GM12878 (cell line): ENCODE measurements at regions not wholly inside any gene's neighbourhood (a gene's known extent, or its start where the extent isn't known, plus 50 kb on each side); places are given as distances from the start of the nearest gene placed in this dataset.

ENCODE experiments used
- ATAC-seq: fragments of 200-7000 bp; cut with Tn5 transposase; 3 replicates; pipeline ENCODE4 v1.9.1; 2020; ENCODE audit warnings: mild to moderate bottlenecking, moderate library complexity
- BruUV-seq: library from RNA; stranded (reverse); fragments of 400-500 nt; replicated peaks from 2 replicates; lab custom pipeline; 2021; lab: Mats Ljungman, UMichigan
- CTCF ChIA-PET: fragments of 300-600 bp; sonication (Branson Sonifier 250); formaldehyde crosslinking; extraction: SDS; loops from one replicate; lab custom pipeline; 2021; ENCODE audit warnings: inconsistent platforms; lab: Yijun Ruan, JAX
- POLR2A ChIA-PET: fragments of 350-600 bp; formaldehyde crosslinking; extraction: SDS; loops from one replicate; lab custom pipeline; 2021; ENCODE audit warnings: inconsistent platforms; lab: Charles Lee
- RAD21 ChIA-PET: fragments of 300-600 bp; sonication (Branson Sonifier 250); formaldehyde crosslinking; loops from one replicate; lab custom pipeline; 2023; ENCODE audit warnings: antibody characterized with exemption; ENCODE audit not compliant: unreplicated experiment; lab: Charles Lee
- SMC1A ChIA-PET: fragments of 300-600 bp; sonication (Branson Sonifier 250); formaldehyde crosslinking; loops from one replicate; lab custom pipeline; 2023; ENCODE audit not compliant: unreplicated experiment, uncharacterized antibody; lab: Charles Lee
- DNase-seq: peaks from one replicate; pipeline ENCODE4 v3.0.0-alpha.2; 2011; ENCODE audit warnings: low read depth, low spot score
- FAIRE-seq: peaks from 3 replicates; lab custom pipeline; 2011; peaks lifted over from hg19 to GRCh38; lab: Jason Lieb, UNC
- H2AFZ ChIP-seq: 2 replicates; pipeline ENCODE4 v1.6.0; 2011; ENCODE audit warnings: low read depth, low read length, control low read depth; ENCODE audit not compliant: control insufficient read depth
- H3K27ac ChIP-seq: 2 replicates; pipeline ENCODE4 v1.5.1; 2011; ENCODE audit warnings: control low read depth; ENCODE audit not compliant: control insufficient read depth, insufficient read depth
- H3K27me3 ChIP-seq, 2 experiments: replicated peaks in 1 of 2; 2 replicates each; pipeline versions ENCODE4 v1.6.0 to v1.6.1; 2011; ENCODE audit warnings: low read length in 1 of 2; ENCODE audit not compliant: control insufficient read depth in 2 of 2, insufficient read depth in 2 of 2
- H3K36me3 ChIP-seq, 2 experiments: 2 replicates each; pipeline ENCODE4 v1.5.1; 2011; ENCODE audit warnings: low read length in 1 of 2; ENCODE audit not compliant: control insufficient read depth in 2 of 2, insufficient read depth in 2 of 2
- H3K4me1 ChIP-seq: 2 replicates; pipeline ENCODE4 v1.6.1; 2011; ENCODE audit warnings: mild to moderate bottlenecking, low read length, moderate library complexity, mixed read lengths; ENCODE audit not compliant: control insufficient read depth, insufficient read depth
- H3K4me2 ChIP-seq: 2 replicates; pipeline ENCODE4 v1.6.0; 2011; ENCODE audit warnings: control low read depth; ENCODE audit not compliant: control insufficient read depth, insufficient read depth
- H3K4me3 ChIP-seq: fragments of 200-600 bp; sonication (generic); 2 replicates; pipeline ENCODE4 v1.5.1; 2016
- H3K79me2 ChIP-seq: 2 replicates; pipeline ENCODE4 v1.6.0; 2011; ENCODE audit warnings: low read length; ENCODE audit not compliant: control insufficient read depth, insufficient read depth
- H3K9ac ChIP-seq: 2 replicates; pipeline ENCODE4 v1.8.0; 2011; ENCODE audit warnings: low read length, control low read depth, mixed read lengths; ENCODE audit not compliant: control insufficient read depth, insufficient read depth
- H3K9me3 ChIP-seq: replicated peaks from 3 replicates; pipeline ENCODE4 v1.5.1; 2011; ENCODE audit warnings: mild to moderate bottlenecking, low read length; ENCODE audit not compliant: control insufficient read depth, insufficient read depth
- H4K20me1 ChIP-seq: 2 replicates; pipeline ENCODE4 v1.6.0; 2011; ENCODE audit not compliant: control insufficient read depth, insufficient read depth
- CBX3 ChIP-seq: fragments of 200-600 bp; sonication (generic); IDR thresholded peaks from 2 replicates; pipeline ENCODE4 v1.6.1; 2016; ENCODE audit warnings: low read depth, borderline replicate concordance
- ESRRA ChIP-seq: IDR thresholded peaks from 2 replicates; pipeline ENCODE4 v1.6.1; 2012; ENCODE audit warnings: mild to moderate bottlenecking, low read length, improper control_type of control experiment
- HDAC2 ChIP-seq: fragments of 200-600 bp; sonication (generic); IDR thresholded peaks from 2 replicates; pipeline ENCODE4 v1.6.1; 2017
- HDGF ChIP-seq: fragments of 450-650 bp; IDR thresholded peaks from 2 replicates; pipeline ENCODE4 v1.6.1; 2016; ENCODE audit warnings: antibody characterized with exemption
- IRF4 ChIP-seq: IDR thresholded peaks from 2 replicates; pipeline ENCODE4 v1.6.1; 2011; ENCODE audit warnings: low read depth, low read length
- NBN ChIP-seq: fragments of 450-650 bp; IDR thresholded peaks from 2 replicates; pipeline ENCODE4 v1.6.1; 2016
- STAT3 ChIP-seq: IDR thresholded peaks from 2 replicates; pipeline ENCODE4 v1.6.1; 2011; ENCODE audit warnings: low read depth, low read length, improper control_type of control experiment
- SUZ12 ChIP-seq: fragments of 200-600 bp; sonication (generic); IDR thresholded peaks from one replicate; pipeline ENCODE4 v1.6.1; 2018; ENCODE audit warnings: antibody characterized with exemption, mild to moderate bottlenecking; ENCODE audit not compliant: unreplicated experiment
- TCF7 ChIP-seq: IDR thresholded peaks from 2 replicates; pipeline ENCODE4 v1.6.1; 2014; ENCODE audit warnings: antibody characterized with exemption, borderline replicate concordance
- USF2 ChIP-seq: IDR thresholded peaks from 2 replicates; pipeline ENCODE4 v1.6.1; 2011; ENCODE audit warnings: low read depth, low read length, improper control_type of control experiment, borderline replicate concordance
- YBX1 ChIP-seq: fragments of 450-650 bp; IDR thresholded peaks from 2 replicates; pipeline ENCODE4 v1.6.1; 2016; ENCODE audit warnings: antibody characterized with exemption
- YY1 ChIP-seq: IDR thresholded peaks from 2 replicates; pipeline ENCODE4 v1.6.1; 2011; ENCODE audit warnings: low read depth, mild to moderate bottlenecking, low read length
- ZBED1 ChIP-seq: IDR thresholded peaks from 2 replicates; pipeline ENCODE4 v1.6.1; 2016; ENCODE audit warnings: borderline replicate concordance
- ZBTB40 ChIP-seq: fragments of 450-650 bp; IDR thresholded peaks from 2 replicates; pipeline ENCODE4 v1.6.1; 2016; ENCODE audit warnings: mild to moderate bottlenecking, moderate library complexity, borderline replicate concordance
- ZNF592 ChIP-seq: fragments of 450-650 bp; IDR thresholded peaks from 2 replicates; pipeline ENCODE4 v1.6.1; 2017; ENCODE audit warnings: mild to moderate bottlenecking, moderate library complexity
- in situ Hi-C: fragments of 300-500 bp; cut with MboI; formaldehyde crosslinking; loops from 9 replicates; pipeline ENCODE4 v1.14.3; 2018; ENCODE audit warnings: mixed read lengths
- intact Hi-C: fragments of 100-400 bp; cut with micrococcal nuclease; formaldehyde crosslinking; loops from one replicate; pipeline ENCODE4 v1.14.2; 2022; ENCODE audit not compliant: unreplicated experiment

- TF ChIP-seq IRF4 (no peak), YBX1 (no peak), ZBED1 (no peak), ZBTB40 (no peak)
These were observed 74.5 kb upstream of the ATF7IP start (continued) for GRCh38 chr12:14290951-14291350.

- H3K27ac ChIP-seq = no peak overlapping the region
- POLR2A ChIA-PET = no interaction called here
- TF ChIP-seq SUZ12 = no peak
- no peak for TF ChIP-seq HDAC2
- TF ChIP-seq HDGF = no peak
- TF ChIP-seq ESRRA = no peak
- no peak for TF ChIP-seq NBN
- TF ChIP-seq CBX3 = no peak
- TF ChIP-seq USF2 = no peak
- no peak for TF ChIP-seq STAT3
- no peak for TF ChIP-seq ZNF592
- no peak for TF ChIP-seq TCF7
- TF ChIP-seq YY1 = no peak
These were observed 61.8 kb upstream of the ATF7IP start for GRCh38 chr12:14303661-14304155.

More at GRCh38 chr12:14303661-14304155, 61.8 kb upstream of the ATF7IP start:
- Histone ChIP-seq H2AFZ (no peak overlapping the region), H3K4me3 (no peak overlapping the region), H3K79me2 (no peaks in the 10 kb centered on the region), H3K9me3 (peaks cover 9% of the 10 kb centered on the region), H4K20me1 (no peaks in the 10 kb centered on the region), H3K4me1 (no peaks in the 10 kb centered on the region), H3K36me3 (no peaks in the 10 kb centered on the region), H3K27me3 (no peaks in the 10 kb centered on the region), H3K9ac (no peak overlapping the region), H3K4me2 (no peak overlapping the region)
- intact Hi-C loops (no loop called here), in situ Hi-C loops (no loop called here)
- DNase-seq (no peak), ATAC-seq (no peak), FAIRE-seq (no peak)
- RAD21 ChIA-PET = interaction anchor here (1.4 kb wide), 1 partner anchor 20 kb away, joined by 3 read pairs; no protein-coding TSS in a partner anchor
- CTCF ChIA-PET = no interaction called here
- no TSS peak for BruUV-seq
- SMC1A ChIA-PET = no interaction called here
